ENCODE measurements at regions not wholly inside any gene's neighbourhood (a gene's known extent, or its start where the extent isn't known, plus 50 kb on each side); places are given as distances from the start of the nearest gene placed in this dataset.

DNA sequence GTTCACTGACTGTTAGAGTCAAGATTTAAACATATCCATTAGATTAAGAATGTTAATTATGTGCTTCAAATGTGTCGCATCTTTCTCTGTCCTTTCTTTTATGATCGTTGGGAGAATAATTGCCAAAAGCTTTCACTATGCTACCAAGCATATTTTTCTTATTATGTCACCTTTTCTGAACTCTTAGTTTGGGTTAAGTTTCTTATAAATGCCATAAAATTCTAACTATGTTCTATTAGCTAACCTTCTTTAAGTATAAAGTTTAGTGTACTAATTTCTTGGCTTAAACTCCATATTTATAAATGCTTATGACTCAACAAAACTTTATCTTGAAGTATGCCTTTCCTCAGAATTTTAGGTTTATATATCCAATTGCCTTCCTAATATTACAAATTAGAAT, 1759.4 kb downstream of the PCDH9 start:
- H3K27me3 ChIP-seq (ENCODE audit: insufficient read depth, low read length): no peaks in the 10 kb centered on the region
- no peaks in the 10 kb centered on the region for H3K27me3 Mint-ChIP-seq (ENCODE audit: low read depth)
- H3K79me2 ChIP-seq (ENCODE audit: insufficient read depth, low read length): no peaks in the 10 kb centered on the region
- no peaks in the 10 kb centered on the region for H3K4me1 ChIP-seq (ENCODE audit: insufficient read depth, low read length)
- no peak overlapping the region for H2BK20ac ChIP-seq (ENCODE audit: low read depth, low read length, poor library complexity, severe bottlenecking)
- no peaks in the 10 kb centered on the region for H3K4me1 Mint-ChIP-seq
- no peak overlapping the region for H3K14ac ChIP-seq (ENCODE audit: insufficient read depth, low read length)
- H4K5ac ChIP-seq (ENCODE audit: insufficient read length, low read depth, low read length): no peak overlapping the region
- H2BK15ac ChIP-seq (ENCODE audit: low read depth, low read length): no peak overlapping the region
- H2BK120ac ChIP-seq (ENCODE audit: low read depth, low read length, poor library complexity, severe bottlenecking): no peak overlapping the region
- H3K18ac ChIP-seq (ENCODE audit: insufficient read length, low read depth, low read length): no peak overlapping the region
- no peak overlapping the region for H4K8ac ChIP-seq (replicated peaks; ENCODE audit: insufficient read length, low read depth, low read length)
- 0 out of 5 replicates have a peak, but pooled peaks cover 0 to 1% of the 10 kb centered on the region in 2 experiments for H3K9me3 Mint-ChIP-seq
- no peaks in the 10 kb centered on the region for H3K79me1 ChIP-seq (ENCODE audit: insufficient read depth, low read depth, low read length, poor library complexity, severe bottlenecking)
- no peaks in the 10 kb centered on the region for H3K23me2 ChIP-seq (ENCODE audit: insufficient read length, low read depth, low read length, poor library complexity, severe bottlenecking)
- H3K27ac Mint-ChIP-seq: no peak overlapping the region
- no peak overlapping the region for H3T11ph ChIP-seq (ENCODE audit: low read length)
- no peak overlapping the region for H3K4me3 Mint-ChIP-seq
- no peak overlapping the region for H3K56ac ChIP-seq (ENCODE audit: insufficient read length, low read depth, low read length)
- no peak overlapping the region for H3K4ac ChIP-seq (ENCODE audit: low read depth, low read length)
- H3K36me3 Mint-ChIP-seq (ENCODE audit: insufficient read depth in 1 of 3, low read depth in 3 of 3): no peaks in the 10 kb centered on the region
- H3K23ac ChIP-seq (ENCODE audit: insufficient read length, low read depth, low read length): no peak overlapping the region
- no peak overlapping the region for H2AFZ ChIP-seq (ENCODE audit: low read length)
- WGBS (ENCODE audit: extremely low coverage, insufficient read length, low lambda C conversion rate): no CpG with 5 or more reads among the region's 2 CpGs
- H2AK5ac ChIP-seq (ENCODE audit: insufficient read length, low read length): no peak overlapping the region
- H3K4me2 ChIP-seq (ENCODE audit: insufficient read depth, insufficient read length, low read length): no peak overlapping the region
- H3K9me3 ChIP-seq (ENCODE audit: control insufficient read depth, low read depth, low read length): no peaks in the 10 kb centered on the region
- H3K9ac ChIP-seq (ENCODE audit: extremely low read depth, insufficient read length, low read length): no peak overlapping the region
- no peak overlapping the region for H2BK12ac ChIP-seq (ENCODE audit: insufficient read length, low read depth, low read length)
- no peak overlapping the region for H2BK5ac ChIP-seq (ENCODE audit: insufficient read length, low read length)
- no peak for DNase-seq
- no peak overlapping the region for H3K27ac ChIP-seq (ENCODE audit: insufficient read length, low read depth, low read length)
- no peaks in the 10 kb centered on the region for H4K20me1 ChIP-seq (ENCODE audit: control insufficient read depth, insufficient read depth, insufficient read length)
- no peak overlapping the region for H4K91ac ChIP-seq (ENCODE audit: insufficient read length, low read depth, low read length)
- TF ChIP-seq CTCF (conservative IDR thresholded peaks at IDR 0.05): no peak
